ENCODE measurements at regions not wholly inside any gene's neighbourhood (a gene's known extent, or its start where the extent isn't known, plus 50 kb on each side); places are given as distances from the start of the nearest gene placed in this dataset.
"Not testable (repeated sequence)": the region's sequence is repeated elsewhere in the genome, so short reads cannot be mapped to it uniquely, and the experiment has no call there.

DNA sequence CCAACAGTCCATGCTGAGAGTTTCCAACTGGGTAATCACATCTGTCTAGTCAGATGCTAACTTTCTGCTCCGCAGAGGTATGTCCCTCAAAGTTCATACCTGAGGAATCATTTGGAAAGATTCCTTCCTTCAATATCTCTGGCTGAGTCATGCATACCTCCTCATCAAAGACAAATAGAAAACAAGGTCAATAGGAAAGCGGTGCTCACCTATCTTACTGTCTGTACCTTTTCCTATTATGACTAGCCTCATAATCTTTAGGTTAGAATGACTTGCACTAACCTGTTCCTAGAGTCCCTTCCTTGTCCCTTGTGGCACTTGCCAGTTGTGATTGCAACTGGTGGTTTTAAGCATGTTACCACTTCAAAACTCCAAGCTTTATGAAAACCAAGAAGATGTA, 78.2 kb upstream of the PTPRK start:
- no peak for ATAC-seq
- Mint-ChIP-seq H3K36me3 (no peaks in the 10 kb centered on the region), H3K4me3 (no peak overlapping the region), H3K27ac (no peak overlapping the region), H3K4me1 (peaks cover 0 to 4% (median under 1%) of the 10 kb centered on the region in 4 donors), H3K27me3 (peaks cover 0 to 4% (median 3%) of the 10 kb centered on the region in 5 donors), H3K9me3 (no peaks in the 10 kb centered on the region)
- POLR2A ChIA-PET: no interaction called here
- no peak for DNase-seq

DNA sequence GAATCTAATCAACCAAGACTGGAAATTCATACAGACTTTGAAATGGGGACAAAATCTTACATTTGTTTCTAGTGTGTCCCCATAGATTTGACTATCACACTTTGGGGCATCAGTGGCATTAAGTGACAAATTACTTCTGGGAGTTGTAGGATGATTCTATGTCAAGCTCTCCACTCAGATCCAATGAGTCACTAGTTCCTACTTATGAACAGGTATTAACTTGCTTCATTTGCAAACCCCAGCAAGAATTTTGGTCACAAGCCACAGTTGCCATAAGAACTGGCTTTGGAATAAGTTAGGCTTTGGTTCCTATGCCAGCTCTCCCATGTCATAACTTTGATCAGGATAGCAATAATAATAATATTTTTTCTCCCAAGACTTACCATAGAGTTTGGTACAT, 77.6 kb upstream of the PTPRK start:
- POLR2A ChIA-PET: no interaction called here
- ATAC-seq: no peak
- H3K27me3 Mint-ChIP-seq: peaks cover 0 to 4% (median 3%) of the 10 kb centered on the region in 5 donors
- H3K4me1 Mint-ChIP-seq: peaks cover 0 to 4% (median under 1%) of the 10 kb centered on the region in 4 donors
- DNase-seq: no peak
- H3K36me3 Mint-ChIP-seq: no peaks in the 10 kb centered on the region
- H3K9me3 Mint-ChIP-seq: no peaks in the 10 kb centered on the region
- H3K27ac Mint-ChIP-seq: no peak overlapping the region
- H3K4me3 Mint-ChIP-seq: no peak overlapping the region

DNA sequence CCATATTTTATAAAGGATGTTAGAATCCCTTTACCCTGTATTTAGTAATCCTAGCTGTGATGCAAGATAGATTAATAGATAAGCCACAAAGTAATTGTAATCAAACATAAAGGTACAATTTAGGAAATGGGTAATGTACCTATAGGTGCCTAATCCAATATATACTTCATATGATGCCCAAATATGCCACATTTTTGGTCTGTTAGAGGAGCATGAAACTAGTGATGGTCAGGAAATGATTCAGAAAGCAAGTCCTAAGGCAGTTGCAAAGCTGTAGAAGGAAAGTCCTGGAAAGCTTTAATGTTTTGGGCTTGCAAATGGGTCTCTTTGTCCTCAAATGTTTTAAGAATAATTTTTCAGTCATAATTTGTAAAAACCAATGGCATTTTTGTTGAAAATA, 76.6 kb upstream of the PTPRK start:
- H3K4me3 Mint-ChIP-seq: no peak overlapping the region
- no peak overlapping the region for H3K27ac Mint-ChIP-seq
- peaks cover 0 to 4% (median under 1%) of the 10 kb centered on the region in 4 donors for H3K4me1 Mint-ChIP-seq
- ATAC-seq (no peak), DNase-seq (no peak)
- POLR2A ChIA-PET: no interaction called here
- H3K27me3 Mint-ChIP-seq: peaks cover 0 to 4% (median 4%) of the 10 kb centered on the region in 5 donors
- peaks cover 0 to 1% (median 0%) of the 10 kb centered on the region in 9 donors for H3K9me3 Mint-ChIP-seq
- peaks cover 0 to 1% (median 0%) of the 10 kb centered on the region in 3 donors for H3K36me3 Mint-ChIP-seq

DNA sequence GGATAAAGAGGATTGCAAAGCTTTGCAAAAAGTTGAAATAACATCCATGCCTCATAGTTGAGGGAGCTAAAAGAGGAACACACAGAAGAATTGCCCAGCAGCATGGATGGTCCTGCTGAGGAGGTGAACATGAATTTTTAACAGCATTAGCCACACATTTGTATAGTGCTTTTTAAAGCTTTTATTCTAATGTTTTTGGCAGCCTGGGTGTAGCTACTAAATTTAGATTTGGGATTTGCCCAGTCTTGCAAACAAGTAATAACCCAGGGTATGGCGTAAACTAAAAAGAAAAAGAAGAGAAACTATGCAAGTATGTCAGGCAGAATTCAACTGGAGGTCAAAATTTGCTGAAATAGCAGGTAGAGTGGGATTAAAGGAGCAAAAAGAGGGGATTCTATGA, 75.1 kb upstream of the PTPRK start:
- POLR2A ChIA-PET: no interaction called here
- H3K27me3 Mint-ChIP-seq: peaks cover 0 to 9% (median 2%) of the 10 kb centered on the region in 5 donors

DNA sequence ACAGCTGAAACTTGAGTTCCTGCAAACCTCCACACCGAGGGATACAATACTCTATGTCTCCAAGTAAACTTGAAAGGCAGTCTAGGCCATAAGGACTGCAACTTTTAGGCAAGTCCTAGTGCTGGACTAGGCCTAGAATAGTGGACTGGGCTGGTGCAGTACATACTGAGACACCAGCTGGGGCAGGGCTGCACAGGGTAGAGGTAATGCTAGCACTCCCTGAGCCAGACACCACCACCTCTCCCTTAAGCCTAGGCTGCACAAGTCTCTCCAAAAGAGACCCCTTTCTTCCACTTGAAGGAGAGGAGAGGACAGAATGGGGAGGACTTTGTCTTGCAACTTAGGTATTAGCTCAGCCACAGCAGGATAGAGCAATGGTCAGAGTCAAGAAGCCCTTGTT, 65.7 kb upstream of the PTPRK start:
- Mint-ChIP-seq H3K4me1 (no peaks in the 10 kb centered on the region), H3K4me3 (no peak overlapping the region), H3K27ac (no peak overlapping the region), H3K27me3 (peaks cover 4 to 22% (median 11%) of the 10 kb centered on the region in 5 donors), H3K36me3 (peaks cover 0 to 19% (median 14%) of the 10 kb centered on the region in 3 donors), H3K9me3 (peaks cover 4 to 24% (median 16%) of the 10 kb centered on the region in 9 donors)
- POLR2A ChIA-PET: no interaction called here
- no peak for DNase-seq
- ATAC-seq: no peak

More for the DNA sequence above, 75.1 kb upstream of the PTPRK start:
- peaks cover 0 to 4% (median 0%) of the 10 kb centered on the region in 4 donors for H3K4me1 Mint-ChIP-seq
- H3K27ac Mint-ChIP-seq: no peak overlapping the region
- peaks cover 0 to 4% (median 0%) of the 10 kb centered on the region in 3 donors for H3K36me3 Mint-ChIP-seq
- no peak for ATAC-seq
- no peak for DNase-seq
- no peak overlapping the region for H3K4me3 Mint-ChIP-seq
- peaks cover 0 to 8% (median 2%) of the 10 kb centered on the region in 9 donors for H3K9me3 Mint-ChIP-seq

DNA sequence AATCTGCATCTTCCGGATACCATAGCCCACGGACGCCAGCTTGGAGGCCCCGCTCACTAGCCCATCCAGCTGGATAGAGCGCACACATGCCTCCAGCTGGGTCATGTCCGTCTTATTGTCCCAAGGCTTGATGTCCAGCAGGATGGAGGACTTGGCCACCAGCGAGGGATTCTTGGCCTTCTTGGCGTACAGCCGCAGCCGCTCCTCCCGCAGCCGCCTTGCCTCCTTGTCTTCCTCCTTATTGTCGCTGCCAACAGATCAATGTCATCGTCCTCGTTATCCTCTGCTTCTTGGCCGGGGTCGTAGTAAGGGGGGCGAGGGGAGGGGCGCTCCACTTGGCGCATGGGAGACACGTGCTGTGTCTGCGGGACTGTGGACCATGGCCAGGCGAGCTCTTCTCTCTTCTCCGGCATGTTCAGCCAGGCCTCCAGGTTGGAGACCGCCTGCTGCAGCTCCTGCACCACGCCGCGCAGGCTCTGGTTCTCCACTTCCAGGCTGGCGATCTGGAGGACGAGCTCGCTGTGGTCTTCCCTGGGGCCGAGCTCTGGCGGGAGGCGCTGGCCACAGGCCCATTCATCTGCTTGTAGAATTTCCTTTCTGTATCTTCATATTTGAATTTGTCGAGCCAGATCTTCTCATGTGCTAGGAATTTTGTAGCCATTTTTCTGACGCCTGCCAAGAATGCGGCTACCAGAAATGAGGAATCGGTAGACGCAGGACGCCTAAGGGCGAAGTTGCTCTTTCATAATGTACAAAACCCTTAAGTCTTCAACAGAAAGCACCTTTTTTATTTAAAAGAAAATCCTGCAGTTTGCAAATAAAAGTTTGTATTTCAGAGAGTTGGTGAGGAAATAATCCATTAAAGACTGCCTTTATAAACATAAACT, 60.1 kb upstream of the PTPRK start:
- Mint-ChIP-seq H3K9me3 (no peaks in the 10 kb centered on the region), H3K36me3 (no peaks in the 10 kb centered on the region), H3K4me1 (peaks cover 0 to 8% (median 6%) of the 10 kb centered on the region in 4 donors), H3K27ac (peak overlapping the region in 1 of 10 donors; percentile 34), H3K27me3 (peaks cover 2 to 12% (median 8%) of the 10 kb centered on the region in 5 donors), H3K4me3 (no peak overlapping the region)
- DNase-seq: no peak
- POLR2A ChIA-PET: no interaction called here
- ATAC-seq: no peak

DNA sequence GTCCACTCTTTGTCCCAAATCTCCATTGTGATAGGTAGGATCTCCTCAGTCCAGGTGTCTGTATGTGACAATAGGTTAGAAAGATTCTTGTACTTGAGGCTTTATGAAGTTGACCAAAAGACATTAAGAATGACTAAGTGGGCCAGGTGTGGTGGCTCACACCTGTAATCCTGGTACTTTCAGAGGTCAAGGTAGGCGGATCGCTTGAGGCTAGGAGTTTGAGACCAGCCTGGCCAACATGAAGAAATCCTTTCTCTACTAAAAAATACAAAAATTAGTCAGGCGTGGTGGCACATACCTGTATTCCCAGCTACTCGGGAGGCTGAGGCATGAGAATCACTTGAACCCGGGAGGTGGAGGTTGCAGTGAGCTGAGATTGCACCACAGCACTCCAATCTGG, 54.9 kb upstream of the PTPRK start:
- H3K4me1 Mint-ChIP-seq, POLR2A ChIA-PET, H3K9me3 Mint-ChIP-seq, ATAC-seq, H3K4me3 Mint-ChIP-seq, H3K36me3 Mint-ChIP-seq, DNase-seq, H3K27ac Mint-ChIP-seq, H3K27me3 Mint-ChIP-seq: not testable (repeated sequence)

DNA sequence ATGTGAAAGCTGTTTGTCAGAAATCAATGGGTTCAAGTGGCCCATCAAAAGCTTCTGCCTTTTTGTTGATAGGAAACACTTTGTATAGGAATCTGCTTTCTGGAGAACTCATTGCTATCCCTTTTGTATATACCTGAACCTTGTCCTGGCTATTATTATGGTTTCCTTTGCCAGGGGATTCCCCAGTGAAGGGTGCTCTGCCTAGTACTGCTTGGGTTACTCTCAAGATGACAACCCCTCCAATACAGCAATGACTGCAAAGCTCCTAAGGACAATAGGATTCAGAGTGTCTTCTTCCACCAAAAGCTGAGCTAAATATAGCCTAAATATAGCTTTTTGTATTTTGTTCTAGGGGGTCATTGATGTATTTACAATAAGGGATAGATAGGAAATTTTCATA, 54.0 kb upstream of the PTPRK start:
- no peak overlapping the region for H3K4me3 Mint-ChIP-seq
- no peaks in the 10 kb centered on the region for H3K9me3 Mint-ChIP-seq
- POLR2A ChIA-PET: no interaction called here

DNA sequence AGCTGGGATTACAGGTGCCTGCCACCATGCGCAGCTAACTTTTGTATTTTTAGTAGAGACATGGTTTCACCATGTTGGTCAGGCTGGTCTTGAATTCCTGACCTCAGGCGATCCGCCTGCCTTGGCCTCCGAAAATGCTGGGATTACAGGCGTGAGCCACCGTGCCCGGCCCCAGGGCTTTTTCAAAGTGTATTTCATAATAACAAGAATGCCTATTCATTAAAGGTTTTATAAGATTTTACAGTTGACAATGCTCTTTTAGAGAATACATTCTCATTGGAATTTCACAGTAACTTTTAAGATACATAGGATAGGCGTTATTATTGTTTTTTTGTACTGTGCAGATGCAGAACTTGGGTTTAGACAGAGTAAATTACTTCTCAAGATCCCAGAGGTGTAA, 52.6 kb upstream of the PTPRK start:
- peaks cover 0 to 3% (median 0%) of the 10 kb centered on the region in 5 donors for H3K27me3 Mint-ChIP-seq
- peaks cover 0 to 4% (median 0%) of the 10 kb centered on the region in 3 donors for H3K36me3 Mint-ChIP-seq
- no peak for DNase-seq
- peaks cover 0 to 7% (median 0%) of the 10 kb centered on the region in 9 donors for H3K9me3 Mint-ChIP-seq
- no peak overlapping the region for H3K27ac Mint-ChIP-seq
- POLR2A ChIA-PET: no interaction called here
- peaks cover 0 to 8% (median 6%) of the 10 kb centered on the region in 4 donors for H3K4me1 Mint-ChIP-seq
- H3K4me3 Mint-ChIP-seq: no peak overlapping the region
- no peak for ATAC-seq

More for the DNA sequence above, 54.0 kb upstream of the PTPRK start:
- DNase-seq (no peak), ATAC-seq (no peak)
- Mint-ChIP-seq H3K27me3 (no peaks in the 10 kb centered on the region), H3K27ac (no peak overlapping the region), H3K4me1 (peaks cover 0 to 8% (median 6%) of the 10 kb centered on the region in 4 donors), H3K36me3 (peaks cover 0 to 1% (median 0%) of the 10 kb centered on the region in 3 donors)

DNA sequence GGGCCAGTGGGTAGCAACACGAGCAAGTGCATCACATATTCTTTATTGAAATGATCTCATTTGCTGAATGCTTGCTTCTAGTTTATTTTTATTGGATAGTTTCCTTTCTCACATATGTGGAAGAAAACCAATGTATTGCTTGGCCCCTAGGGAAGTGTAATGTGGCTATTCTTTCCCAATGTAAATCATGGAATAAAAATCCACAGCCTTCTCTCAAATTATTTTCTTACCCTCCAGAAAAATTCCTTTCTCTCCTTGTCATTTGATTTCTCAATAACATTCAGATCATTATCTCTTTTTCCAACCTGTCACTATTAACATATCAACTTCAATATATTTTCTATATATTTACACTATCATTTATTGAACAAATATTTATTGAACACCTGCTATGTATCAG, 51.9 kb upstream of the PTPRK start:
- H3K36me3 Mint-ChIP-seq: peaks cover 0 to 4% (median 0%) of the 10 kb centered on the region in 3 donors
- peaks cover 0 to 8% (median 6%) of the 10 kb centered on the region in 4 donors for H3K4me1 Mint-ChIP-seq
- no peak for DNase-seq
- no peak overlapping the region for H3K27ac Mint-ChIP-seq
- H3K4me3 Mint-ChIP-seq: no peak overlapping the region
- peaks cover 0 to 7% (median 0%) of the 10 kb centered on the region in 9 donors for H3K9me3 Mint-ChIP-seq
- H3K27me3 Mint-ChIP-seq: peaks cover 0 to 3% (median 0%) of the 10 kb centered on the region in 5 donors
- POLR2A ChIA-PET: no interaction called here
- no peak for ATAC-seq

DNA sequence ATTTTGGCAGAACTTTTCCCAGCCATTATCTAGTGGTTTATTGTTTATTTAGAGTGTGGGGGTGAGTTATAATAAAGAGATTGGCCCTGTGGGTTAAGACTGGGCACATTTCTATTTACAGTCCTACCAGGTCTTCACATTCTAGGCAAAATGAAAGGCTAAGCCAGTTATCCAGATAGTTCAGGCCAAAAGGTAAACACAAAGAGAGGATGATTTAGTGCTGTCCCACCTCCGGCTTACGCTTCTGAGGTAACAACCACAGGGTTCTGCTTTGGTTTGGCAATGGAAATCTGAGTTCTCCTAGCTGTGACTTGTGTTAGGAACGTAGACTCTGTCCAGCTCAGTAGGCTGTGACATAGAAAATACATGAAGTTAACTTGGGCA, 50.3 kb upstream of the PTPRK start:
- no peak overlapping the region for H3K4me3 Mint-ChIP-seq
- POLR2A ChIA-PET: no interaction called here
- H3K9me3 Mint-ChIP-seq: peaks cover 0 to 7% (median 0%) of the 10 kb centered on the region in 9 donors
- peaks cover 0 to 1% (median under 1%) of the 10 kb centered on the region in 4 donors for H3K4me1 Mint-ChIP-seq
- H3K27me3 Mint-ChIP-seq: peaks cover 0 to 3% (median 0%) of the 10 kb centered on the region in 5 donors
- no peak for ATAC-seq
- H3K27ac Mint-ChIP-seq: no peak overlapping the region
- DNase-seq: no peak
- peaks cover 0 to 4% (median 0%) of the 10 kb centered on the region in 3 donors for H3K36me3 Mint-ChIP-seq

DNA sequence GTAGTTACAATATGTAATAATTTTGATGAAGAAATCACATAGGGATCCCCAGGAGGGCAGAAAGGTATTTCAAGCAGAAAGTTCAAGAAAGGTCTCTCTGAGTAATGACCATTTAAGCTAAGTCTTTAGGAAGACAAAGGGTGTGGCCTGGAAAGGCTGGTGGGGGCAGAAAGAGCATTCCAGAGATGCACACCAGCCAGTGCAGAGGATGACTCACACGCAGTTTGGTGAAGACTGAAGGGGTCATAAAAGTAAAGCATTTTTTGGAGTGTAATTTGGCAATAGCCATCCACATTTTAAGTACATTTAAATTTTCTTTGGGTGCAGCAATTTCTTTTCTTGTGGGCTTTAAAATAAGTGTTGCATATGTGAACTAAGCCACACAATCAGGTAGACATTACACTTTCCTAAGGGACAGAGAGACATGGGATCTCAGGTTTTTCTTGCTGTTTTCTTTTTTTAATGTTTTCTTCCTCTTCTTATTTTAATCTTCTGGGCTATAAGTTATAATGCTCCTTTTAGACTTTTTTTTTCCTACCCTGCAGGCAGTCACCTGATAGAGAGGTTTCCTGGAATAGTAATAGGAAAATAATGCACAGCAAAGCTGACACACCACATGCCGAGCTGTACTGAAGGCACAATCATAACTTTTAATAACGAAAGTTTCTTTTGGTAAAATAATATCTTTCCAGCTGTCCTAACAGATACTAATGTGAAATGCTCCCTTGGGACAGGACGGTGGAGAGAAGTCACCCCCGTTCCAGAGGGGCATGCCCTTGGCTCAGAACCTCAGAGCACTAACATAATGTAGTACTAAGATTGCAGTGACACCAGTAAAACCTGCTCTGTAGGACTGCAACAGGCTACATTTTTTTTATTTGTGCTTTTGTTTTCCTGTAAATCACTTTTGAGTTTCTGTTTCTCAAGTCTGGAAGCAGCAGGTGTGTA, 49.6 kb upstream of the PTPRK start:
- Mint-ChIP-seq H3K27ac (no peak overlapping the region), H3K9me3 (peaks cover 0 to 7% (median 0%) of the 10 kb centered on the region in 9 donors), H3K4me1 (no peaks in the 10 kb centered on the region), H3K4me3 (no peak overlapping the region), H3K27me3 (peaks cover 0 to 3% (median 0%) of the 10 kb centered on the region in 5 donors), H3K36me3 (peaks cover 0 to 4% (median 0%) of the 10 kb centered on the region in 3 donors)
- POLR2A ChIA-PET: no interaction called here
- ATAC-seq (no peak), DNase-seq (no peak)

Measured in naive thymus-derived CD8-positive, alpha-beta T cell (primary cell).